ENCODE measurements at regions not wholly inside any gene's neighbourhood (a gene's known extent, or its start where the extent isn't known, plus 50 kb on each side); places are given as distances from the start of the nearest gene placed in this dataset.
"Not testable (repeated sequence)": the region's sequence is repeated elsewhere in the genome, so short reads cannot be mapped to it uniquely, and the experiment has no call there.

GRCh38 chr6:15111576-15111975 lies 134.3 kb upstream of the JARID2 start:
- TF ChIP-seq POLR2A (IDR thresholded peaks at IDR 0.05; ENCODE audit: low read length); GATA1 (IDR thresholded peaks at IDR 0.05; ENCODE audit: low read depth, low read length): not testable (repeated sequence)

Data from erythroblast (primary cell).